GM21723 (cell line): ENCODE measurements at regions not wholly inside any gene's neighbourhood (a gene's known extent, or its start where the extent isn't known, plus 50 kb on each side); places are given as distances from the start of the nearest gene placed in this dataset.

Experiments used
- ATAC-seq: cut with Tn5 transposase; IDR thresholded peaks from one replicate; pipeline ENCODE4 v1.9.1; 2021; ENCODE audit warnings: mild to moderate bottlenecking, moderate library complexity; ENCODE audit not compliant: unreplicated experiment

- peak; percentile 62 for ATAC-seq
Observed at GRCh38 chrX:20437683-20438082, 171.0 kb upstream of the RPS6KA3 start.

GRCh38 chrX:20435913-20436312, 169.2 kb upstream of the RPS6KA3 start:
- no peak for ATAC-seq

GRCh38 chrX:20434986-20435385, 168.3 kb upstream of the RPS6KA3 start:
- ATAC-seq: no peak

- ATAC-seq: no peak
Observed at GRCh38 chrX:20433388-20433775, 166.7 kb upstream of the RPS6KA3 start.

GRCh38 chrX:20432746-20433387, 166.2 kb upstream of the RPS6KA3 start:
- ATAC-seq: peak; percentile 54

- no peak for ATAC-seq
Observed at GRCh38 chrX:20432048-20432447, 165.3 kb upstream of the RPS6KA3 start.

- ATAC-seq: no peak
Observed at GRCh38 chrX:20431486-20431885, 164.8 kb upstream of the RPS6KA3 start.

GRCh38 chrX:20427173-20427770, 160.6 kb upstream of the RPS6KA3 start:
- ATAC-seq: peak; percentile 68

- ATAC-seq: no peak
Observed at GRCh38 chrX:20421697-20422096, 155.0 kb upstream of the RPS6KA3 start.

- no peak for ATAC-seq
Observed at GRCh38 chrX:20421275-20421674, 154.6 kb upstream of the RPS6KA3 start.

- no peak for ATAC-seq
Observed at GRCh38 chrX:20420058-20420457, 153.3 kb upstream of the RPS6KA3 start.

GRCh38 chrX:20418379-20419150, 151.9 kb upstream of the RPS6KA3 start:
- ATAC-seq: peak; percentile 80

GRCh38 chrX:20414762-20415445, 148.2 kb upstream of the RPS6KA3 start:
- ATAC-seq: no peak

- no peak for ATAC-seq
Observed at GRCh38 chrX:20414066-20414465, 147.4 kb upstream of the RPS6KA3 start.

- ATAC-seq: peak; percentile 76
Observed at GRCh38 chrX:20412871-20413486, 146.3 kb upstream of the RPS6KA3 start.

- ATAC-seq: no peak
Observed at GRCh38 chrX:20410540-20410939, 143.8 kb upstream of the RPS6KA3 start.

- ATAC-seq: no peak
Observed at GRCh38 chrX:20409991-20410390, 143.3 kb upstream of the RPS6KA3 start.

- ATAC-seq: no peak
Observed at GRCh38 chrX:20402956-20403355, 136.2 kb upstream of the RPS6KA3 start.

GRCh38 chrX:20399728-20400414, 133.2 kb upstream of the RPS6KA3 start:
- ATAC-seq: no peak

GRCh38 chrX:20397587-20397986, 130.9 kb upstream of the RPS6KA3 start:
- no peak for ATAC-seq

GRCh38 chrX:20394451-20394850, 127.7 kb upstream of the RPS6KA3 start:
- ATAC-seq: no peak
